ENCODE measurements at regions not wholly inside any gene's neighbourhood (a gene's known extent, or its start where the extent isn't known, plus 50 kb on each side); places are given as distances from the start of the nearest gene placed in this dataset.

DNA sequence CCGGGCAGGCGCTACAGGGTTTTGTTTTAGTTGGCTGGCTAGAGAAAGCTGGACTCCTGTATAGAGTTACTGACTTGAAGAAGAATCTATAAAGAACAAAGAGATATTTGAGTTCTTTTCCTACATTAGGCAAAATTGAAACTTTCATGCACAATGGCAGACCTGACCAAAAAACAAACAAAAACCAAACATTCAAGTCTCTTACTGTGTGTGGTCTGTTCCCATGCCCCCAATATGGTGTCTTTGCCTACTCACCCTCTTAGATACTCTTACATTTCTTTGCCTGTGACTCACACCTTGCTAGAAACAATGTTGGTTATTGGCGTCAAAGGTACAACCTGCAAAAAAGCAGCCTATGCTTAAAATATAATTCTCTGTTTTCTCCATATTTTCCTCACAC, 109.5 kb upstream of the TMC3 start:
- TF ChIP-seq POLR2AphosphoS5 (IDR thresholded peaks at IDR 0.05) (no peak), POLR2A (IDR thresholded peaks at IDR 0.05) (no peak)
- TF ChIP-seq, protein P1, sequence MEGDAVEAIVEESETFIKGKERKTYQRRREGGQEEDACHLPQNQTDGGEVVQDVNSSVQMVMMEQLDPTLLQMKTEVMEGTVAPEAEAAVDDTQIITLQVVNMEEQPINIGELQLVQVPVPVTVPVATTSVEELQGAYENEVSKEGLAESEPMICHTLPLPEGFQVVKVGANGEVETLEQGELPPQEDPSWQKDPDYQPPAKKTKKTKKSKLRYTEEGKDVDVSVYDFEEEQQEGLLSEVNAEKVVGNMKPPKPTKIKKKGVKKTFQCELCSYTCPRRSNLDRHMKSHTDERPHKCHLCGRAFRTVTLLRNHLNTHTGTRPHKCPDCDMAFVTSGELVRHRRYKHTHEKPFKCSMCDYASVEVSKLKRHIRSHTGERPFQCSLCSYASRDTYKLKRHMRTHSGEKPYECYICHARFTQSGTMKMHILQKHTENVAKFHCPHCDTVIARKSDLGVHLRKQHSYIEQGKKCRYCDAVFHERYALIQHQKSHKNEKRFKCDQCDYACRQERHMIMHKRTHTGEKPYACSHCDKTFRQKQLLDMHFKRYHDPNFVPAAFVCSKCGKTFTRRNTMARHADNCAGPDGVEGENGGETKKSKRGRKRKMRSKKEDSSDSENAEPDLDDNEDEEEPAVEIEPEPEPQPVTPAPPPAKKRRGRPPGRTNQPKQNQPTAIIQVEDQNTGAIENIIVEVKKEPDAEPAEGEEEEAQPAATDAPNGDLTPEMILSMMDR (IDR thresholded peaks at IDR 0.05) = no peak

Data from gastroesophageal sphincter (tissue), 3 donors.